SU-DHL-6 (cell line): ENCODE measurements at regions not wholly inside any gene's neighbourhood (a gene's known extent, or its start where the extent isn't known, plus 50 kb on each side); places are given as distances from the start of the nearest gene placed in this dataset.

Experiments used
- H2AFZ ChIP-seq: fragments of 200-600 bp; sonication (generic); 2 replicates; pipeline ENCODE4 v1.6.1; 2014; ENCODE audit warnings: low read depth, mild to moderate bottlenecking, moderate library complexity, mixed read lengths, antibody characterized with exemption, low read length; ENCODE audit not compliant: severe bottlenecking
- H3F3A ChIP-seq: fragments of 200-600 bp; shearing (Covaris generic); 2 replicates; pipeline ENCODE4 v1.6.0; 2016; ENCODE audit warnings: antibody characterized with exemption, mild to moderate bottlenecking; ENCODE audit not compliant: insufficient read depth
- H3K27ac ChIP-seq: fragments of 200-600 bp; sonication (generic); 2 replicates; pipeline ENCODE4 v1.5.1; 2016; ENCODE audit warnings: low read depth, mild to moderate bottlenecking, low read length, moderate library complexity, mixed read lengths
- H3K27me3 ChIP-seq: fragments of 200-600 bp; sonication (generic), shearing (Covaris generic); 2 replicates; pipeline ENCODE4 v1.6.0; 2014; ENCODE audit warnings: mild to moderate bottlenecking, low read length
- H3K36me3 ChIP-seq: fragments of 200-600 bp; sonication (generic); 2 replicates; pipeline ENCODE4 v1.6.1; 2014; ENCODE audit warnings: mild to moderate bottlenecking, low read length, mixed read lengths
- H3K4me2 ChIP-seq: fragments of 300-600, 200-600 bp; shearing (Covaris generic), sonication (generic); 2 replicates; pipeline ENCODE4 v1.6.0; 2014; ENCODE audit warnings: low read length, low read depth, mild to moderate bottlenecking; ENCODE audit not compliant: poor library complexity, severe bottlenecking
- H3K4me3 ChIP-seq: fragments of 200-600 bp; sonication (generic); 2 replicates; pipeline ENCODE4 v1.5.1; 2014; ENCODE audit warnings: antibody characterized with exemption, low read length, mild to moderate bottlenecking, mixed read lengths; ENCODE audit not compliant: insufficient read depth, poor library complexity, severe bottlenecking
- H3K79me2 ChIP-seq: fragments of 200-600 bp; sonication (generic); 2 replicates; pipeline ENCODE4 v1.6.1; 2014; ENCODE audit warnings: mild to moderate bottlenecking, low read length, moderate library complexity; ENCODE audit not compliant: insufficient read depth
- H3K9ac ChIP-seq: fragments of 200-600 bp; sonication (generic); 2 replicates; pipeline ENCODE4 v1.7.0; 2014; ENCODE audit warnings: mild to moderate bottlenecking, low read length
- H3K9me2 ChIP-seq: fragments of 200-600 bp; sonication (generic); replicated peaks from 2 replicates; pipeline ENCODE4 v1.6.1; 2014; ENCODE audit warnings: low read length; ENCODE audit not compliant: insufficient read depth
- H3K9me3 ChIP-seq: fragments of 200-600 bp; sonication (generic); 2 replicates; pipeline ENCODE4 v1.6.1; 2014; ENCODE audit warnings: low read length, mixed read lengths; ENCODE audit not compliant: insufficient read depth
- H4K20me1 ChIP-seq: fragments of 200-600 bp; sonication (generic); 2 replicates; pipeline ENCODE4 v1.6.1; 2014; ENCODE audit warnings: low read depth, mild to moderate bottlenecking, antibody characterized with exemption, low read length, moderate library complexity, mixed read lengths
- CTCF ChIP-seq: fragments of 200-600 bp; sonication (generic); IDR thresholded peaks from one replicate; pipeline ENCODE4 v1.5.1; 2017; ENCODE audit warnings: antibody characterized with exemption, mild to moderate bottlenecking, low read length, moderate library complexity; ENCODE audit not compliant: insufficient read depth, poor library complexity, severe bottlenecking
- EZH2phosphoT487 ChIP-seq: fragments of 200-600 bp; sonication (generic), shearing (Covaris generic); conservative IDR thresholded peaks from 2 replicates; pipeline ENCODE4 v1.6.1; 2018; ENCODE audit warnings: mild to moderate bottlenecking, antibody characterized with exemption, low read length, moderate library complexity, mixed read lengths

GRCh38 chr4:71113294-71113693 lies 119.8 kb downstream of the DCK start:
- Histone ChIP-seq H3K79me2 (no peaks in the 10 kb centered on the region), H3K27ac (no peak overlapping the region), H3K9me2 (no peaks in the 10 kb centered on the region), H3K4me3 (no peak overlapping the region), H3F3A (no peaks in the 10 kb centered on the region), H3K9me3 (no peaks in the 10 kb centered on the region), H3K4me2 (no peak overlapping the region), H3K36me3 (no peaks in the 10 kb centered on the region), H3K9ac (no peak overlapping the region), H2AFZ (no peak overlapping the region), H4K20me1 (no peaks in the 10 kb centered on the region), H3K27me3 (no peaks in the 10 kb centered on the region)
- TF ChIP-seq CTCF (no peak), EZH2phosphoT487 (no peak)

GRCh38 chr4:71120831-71121524 lies 127.5 kb downstream of the DCK start:
- Histone ChIP-seq H3K79me2 (no peaks in the 10 kb centered on the region), H3K27me3 (no peaks in the 10 kb centered on the region), H3F3A (no peaks in the 10 kb centered on the region), H3K36me3 (no peaks in the 10 kb centered on the region), H4K20me1 (no peaks in the 10 kb centered on the region), H3K4me2 (no peak overlapping the region), H3K9me2 (no peaks in the 10 kb centered on the region), H2AFZ (no peak overlapping the region), H3K9ac (no peak overlapping the region), H3K4me3 (no peak overlapping the region), H3K9me3 (no peaks in the 10 kb centered on the region), H3K27ac (no peak overlapping the region)
- TF ChIP-seq EZH2phosphoT487 (no peak), CTCF (no peak)

GRCh38 chr4:71123951-71124350 lies 130.5 kb downstream of the DCK start:
- H3K27me3 ChIP-seq = no peaks in the 10 kb centered on the region
- H2AFZ ChIP-seq = no peak overlapping the region
- H3K36me3 ChIP-seq = no peaks in the 10 kb centered on the region
- H3F3A ChIP-seq = no peaks in the 10 kb centered on the region
- H3K79me2 ChIP-seq = no peaks in the 10 kb centered on the region
- TF ChIP-seq EZH2phosphoT487 (no peak), CTCF (no peak)
- H3K4me2 ChIP-seq = no peak overlapping the region
- H3K4me3 ChIP-seq = no peak overlapping the region
- no peak overlapping the region for H3K27ac ChIP-seq
- no peaks in the 10 kb centered on the region for H3K9me2 ChIP-seq
- no peaks in the 10 kb centered on the region for H4K20me1 ChIP-seq
- no peaks in the 10 kb centered on the region for H3K9me3 ChIP-seq
- H3K9ac ChIP-seq = no peak overlapping the region
